SIG-M5 (cell line): ENCODE measurements at regions not wholly inside any gene's neighbourhood (a gene's known extent, or its start where the extent isn't known, plus 50 kb on each side); places are given as distances from the start of the nearest gene placed in this dataset.
"Not testable (repeated sequence)": the region's sequence is repeated elsewhere in the genome, so short reads cannot be mapped to it uniquely, and the experiment has no call there.

Source experiments
- DNase-seq: peaks from one replicate; lab custom pipeline; 2025; lab: John Stamatoyannopoulos, UW

DNA sequence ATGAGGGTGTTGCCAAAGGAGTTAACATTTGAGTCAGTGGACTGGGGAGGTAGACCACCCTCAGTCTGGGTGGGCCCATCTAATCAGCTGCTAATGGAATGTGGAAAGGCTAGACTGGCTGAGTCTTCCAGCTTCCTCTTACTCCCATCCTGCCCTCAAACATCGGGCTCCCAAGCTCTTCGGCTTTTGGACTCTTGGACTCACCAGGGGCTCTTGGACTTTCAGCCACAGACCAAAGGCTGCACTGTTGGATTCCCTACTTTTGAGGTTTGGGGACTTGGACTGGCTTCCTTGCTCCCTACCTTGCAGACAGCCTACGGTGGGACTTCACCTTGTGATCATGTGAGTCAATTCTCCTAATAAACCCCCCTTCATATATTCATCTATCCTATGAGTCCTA is 276.6 kb upstream of the DIO3 start:
- no peak for DNase-seq

- no peak for DNase-seq
These were observed 274.9 kb upstream of the DIO3 start for GRCh38 chr14:101286271-101287018.

DNA sequence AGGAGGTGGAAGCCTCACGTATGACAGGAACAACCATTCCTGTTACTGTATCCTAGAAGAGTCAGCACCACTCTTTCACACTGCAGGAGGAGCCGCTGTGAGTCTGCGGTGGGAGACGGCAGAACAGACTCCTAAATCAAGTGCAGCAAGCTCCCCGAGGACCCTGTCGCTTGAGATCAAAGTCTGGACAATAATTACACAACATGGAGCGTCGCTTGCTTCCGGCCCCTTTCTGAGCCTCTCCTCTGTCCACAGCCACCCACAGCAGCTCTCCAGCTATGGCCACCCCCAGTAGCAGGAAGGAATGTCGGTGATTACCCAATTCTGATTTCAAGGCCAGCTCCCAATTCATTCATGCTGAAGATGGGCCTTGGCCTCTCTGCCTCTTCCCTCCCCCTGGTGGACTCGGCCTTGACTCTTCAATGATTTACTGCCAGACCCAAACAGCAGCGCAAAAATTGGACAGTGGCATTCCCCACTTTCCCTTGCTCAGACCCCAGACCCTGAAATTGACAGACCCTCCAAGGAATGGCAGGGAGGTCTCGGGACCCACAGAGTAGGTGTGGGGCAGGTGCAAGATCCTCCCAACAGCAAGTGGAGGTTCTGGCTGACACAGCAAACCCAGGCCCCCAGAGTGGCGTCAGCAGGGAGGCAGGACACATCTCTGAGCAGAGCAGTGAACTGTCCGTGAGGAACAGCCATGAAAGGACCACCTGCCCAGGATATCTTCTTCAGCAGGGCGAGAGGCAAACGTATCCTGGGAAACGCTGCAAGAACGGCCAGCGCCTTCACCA is 272.7 kb upstream of the DIO3 start:
- DNase-seq, result no peak

DNA sequence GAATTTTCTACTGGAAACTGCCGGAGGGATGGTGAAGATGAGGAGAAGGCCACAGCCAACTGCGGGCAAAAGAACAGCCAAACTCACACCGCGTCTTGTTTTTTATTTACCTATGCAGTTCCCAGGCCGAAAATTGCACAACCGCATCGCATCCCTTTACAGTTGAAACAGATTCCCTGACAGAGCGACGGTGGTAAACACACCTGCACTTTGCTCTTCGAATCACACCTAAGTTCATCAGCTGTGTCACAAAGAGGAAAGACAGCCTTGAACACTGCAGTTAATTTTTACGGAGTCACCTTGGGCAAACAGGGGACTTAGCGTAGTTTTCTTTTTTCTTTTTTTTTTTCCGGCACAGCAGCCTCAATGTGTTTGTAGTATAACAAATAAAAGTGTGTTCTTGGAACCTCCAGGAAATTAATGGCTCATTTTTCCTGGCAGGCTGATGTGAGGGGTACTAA is 272.0 kb upstream of the DIO3 start:
- no peak for DNase-seq

- DNase-seq, result no peak
These were observed 271.4 kb upstream of the DIO3 start for GRCh38 chr14:101289911-101290310.

- DNase-seq, result no peak
These were observed 270.7 kb upstream of the DIO3 start for GRCh38 chr14:101290611-101291010.

DNA sequence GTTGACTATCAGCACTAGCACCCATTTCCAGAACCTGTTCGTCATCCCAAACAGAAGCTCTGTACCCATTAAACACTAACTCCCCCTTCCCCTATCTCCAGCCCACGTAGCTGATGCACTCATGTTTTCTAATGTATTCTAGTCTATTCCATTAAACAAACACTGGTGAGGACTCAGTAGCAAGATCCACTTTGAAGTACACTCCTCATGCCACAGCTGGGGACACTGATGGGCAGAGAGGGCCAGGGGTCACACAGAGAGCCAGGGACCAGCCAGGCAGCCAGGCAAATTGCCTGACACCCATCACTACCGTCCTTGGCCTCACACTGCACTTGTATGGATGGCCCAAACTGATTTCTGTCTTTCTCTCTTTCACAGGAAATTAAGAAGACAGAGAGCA is 269.9 kb upstream of the DIO3 start:
- no peak for DNase-seq

- DNase-seq, result no peak
These were observed 268.8 kb upstream of the DIO3 start for GRCh38 chr14:101292448-101292847.

DNA sequence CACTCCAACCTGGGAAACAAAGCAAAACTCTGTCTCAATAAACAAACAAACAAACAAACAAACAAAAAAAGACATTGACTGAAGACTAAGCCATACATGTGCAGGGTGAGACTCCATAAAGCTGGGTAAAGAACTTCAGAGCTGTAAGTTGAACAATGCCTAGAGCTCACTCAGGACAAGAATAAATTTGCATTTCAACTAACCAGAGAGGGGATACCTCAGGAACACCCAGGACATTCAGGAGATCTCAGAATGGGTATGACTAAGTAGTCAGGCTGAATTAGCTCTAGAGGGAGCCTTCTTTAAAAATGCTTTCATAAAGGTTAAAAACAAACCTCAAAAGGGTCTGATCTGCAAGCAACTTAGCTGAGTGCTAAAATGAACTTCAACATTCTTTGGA is 267.7 kb upstream of the DIO3 start:
- no peak for DNase-seq

GRCh38 chr14:101294136-101294535 is 267.2 kb upstream of the DIO3 start:
- DNase-seq, result no peak

DNA sequence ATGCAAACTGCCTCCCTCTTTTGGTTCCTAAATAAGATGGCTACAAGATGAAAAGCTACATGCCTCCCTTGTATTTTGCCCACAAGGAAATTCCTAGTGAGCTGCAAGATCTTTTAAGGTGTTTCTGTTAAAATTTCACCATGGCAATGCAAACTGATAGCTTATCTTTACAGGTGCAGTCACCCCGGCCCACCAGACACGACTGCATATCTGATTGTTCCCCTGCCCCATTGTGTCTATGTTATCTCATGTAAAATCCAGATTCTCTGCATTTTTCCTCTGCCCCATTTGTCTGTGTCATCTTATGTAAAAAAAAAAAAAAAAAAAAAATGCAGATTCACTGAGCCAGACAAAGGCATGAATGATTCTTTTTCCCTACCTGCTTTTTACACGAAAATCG is 261.5 kb upstream of the DIO3 start:
- DNase-seq, result not testable (repeated sequence)

- DNase-seq, result no peak
These were observed 260.3 kb upstream of the DIO3 start for GRCh38 chr14:101301011-101301410.

GRCh38 chr14:101307162-101307561 is 254.1 kb upstream of the DIO3 start:
- DNase-seq, result not testable (repeated sequence)

GRCh38 chr14:101311186-101311585 is 250.1 kb upstream of the DIO3 start:
- DNase-seq, result not testable (repeated sequence)

GRCh38 chr14:101313268-101313667 is 248.0 kb upstream of the DIO3 start:
- DNase-seq, result no peak

DNA sequence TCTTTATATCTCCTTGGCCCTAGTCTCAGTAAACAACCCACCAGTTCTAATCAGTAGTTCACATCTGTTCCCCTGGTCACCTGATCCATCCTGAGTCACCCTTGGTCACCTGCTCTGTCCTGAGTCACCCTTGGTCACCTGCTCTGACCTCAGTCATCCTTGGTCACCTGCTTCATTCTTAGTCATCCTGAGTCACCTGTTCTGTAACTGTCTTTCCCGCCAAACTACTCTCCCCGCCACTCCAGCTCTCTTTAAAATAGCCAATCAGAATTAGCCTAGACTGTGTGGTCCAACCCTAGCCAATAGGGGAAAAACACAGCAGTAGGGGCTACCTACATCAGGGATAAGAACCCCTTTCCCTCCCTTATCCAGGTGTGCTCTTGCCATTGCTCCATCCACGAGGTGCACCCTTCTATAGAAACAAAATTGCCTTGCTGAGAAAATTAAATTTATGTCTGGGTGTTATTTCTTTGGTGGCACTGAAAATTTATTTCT is 245.4 kb upstream of the DIO3 start:
- no peak for DNase-seq

- no peak for DNase-seq
These were observed 243.0 kb upstream of the DIO3 start for GRCh38 chr14:101318271-101318670.

- no peak for DNase-seq
These were observed 240.9 kb upstream of the DIO3 start for GRCh38 chr14:101320396-101320795.

DNA sequence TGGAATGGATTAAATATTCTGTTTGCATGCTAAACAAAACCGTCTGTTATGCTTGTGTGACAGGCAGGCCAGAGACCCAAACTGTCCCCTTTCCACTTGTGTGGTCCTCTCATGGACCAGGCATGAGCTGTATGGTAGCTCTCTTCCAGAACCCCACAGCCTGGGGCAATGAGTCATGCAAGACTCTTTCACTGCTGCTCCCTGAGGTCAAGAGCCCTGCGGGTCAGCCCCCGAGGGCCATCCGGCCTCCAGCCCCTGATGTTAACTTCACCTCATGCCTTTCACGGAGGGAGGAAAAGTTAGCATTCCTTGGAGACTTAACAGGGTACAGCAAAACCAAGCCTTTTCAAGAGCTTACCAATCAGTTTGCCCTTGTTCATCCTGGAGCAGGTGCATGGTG is 239.1 kb upstream of the DIO3 start:
- DNase-seq, result no peak

DNA sequence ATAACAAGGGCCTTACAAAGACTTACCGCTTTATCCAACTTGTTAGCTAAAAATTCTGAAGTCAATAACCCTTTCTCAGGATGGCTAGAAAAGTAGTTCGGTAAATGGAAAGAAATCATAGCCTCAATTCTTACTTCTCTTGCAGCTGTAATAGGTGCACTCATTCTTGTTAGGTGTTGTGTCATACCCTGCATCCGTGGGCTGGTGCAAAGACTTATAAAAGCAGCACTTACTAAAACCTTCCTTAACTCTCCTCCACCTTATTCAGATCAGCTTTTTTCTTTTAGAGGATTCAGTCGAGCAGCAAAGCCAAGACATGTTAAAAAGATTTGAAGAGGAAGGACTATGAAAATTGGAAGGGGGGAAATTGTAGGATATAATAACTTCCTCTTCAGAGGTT is 238.2 kb upstream of the DIO3 start:
- DNase-seq, result no peak

GRCh38 chr14:101323614-101324235 is 237.6 kb upstream of the DIO3 start:
- not testable (repeated sequence) for DNase-seq

- DNase-seq, result no peak
These were observed 236.0 kb upstream of the DIO3 start for GRCh38 chr14:101325319-101325718.
